Non-pigmented ciliary epithelial cell (primary cell): ENCODE measurements at regions not wholly inside any gene's neighbourhood (a gene's known extent, or its start where the extent isn't known, plus 50 kb on each side); places are given as distances from the start of the nearest gene placed in this dataset.

Experiments
- DNase-seq: peaks from one replicate; pipeline ENCODE4 v3.0.0-alpha.2; 2010; ENCODE audit warnings: low read depth

DNA sequence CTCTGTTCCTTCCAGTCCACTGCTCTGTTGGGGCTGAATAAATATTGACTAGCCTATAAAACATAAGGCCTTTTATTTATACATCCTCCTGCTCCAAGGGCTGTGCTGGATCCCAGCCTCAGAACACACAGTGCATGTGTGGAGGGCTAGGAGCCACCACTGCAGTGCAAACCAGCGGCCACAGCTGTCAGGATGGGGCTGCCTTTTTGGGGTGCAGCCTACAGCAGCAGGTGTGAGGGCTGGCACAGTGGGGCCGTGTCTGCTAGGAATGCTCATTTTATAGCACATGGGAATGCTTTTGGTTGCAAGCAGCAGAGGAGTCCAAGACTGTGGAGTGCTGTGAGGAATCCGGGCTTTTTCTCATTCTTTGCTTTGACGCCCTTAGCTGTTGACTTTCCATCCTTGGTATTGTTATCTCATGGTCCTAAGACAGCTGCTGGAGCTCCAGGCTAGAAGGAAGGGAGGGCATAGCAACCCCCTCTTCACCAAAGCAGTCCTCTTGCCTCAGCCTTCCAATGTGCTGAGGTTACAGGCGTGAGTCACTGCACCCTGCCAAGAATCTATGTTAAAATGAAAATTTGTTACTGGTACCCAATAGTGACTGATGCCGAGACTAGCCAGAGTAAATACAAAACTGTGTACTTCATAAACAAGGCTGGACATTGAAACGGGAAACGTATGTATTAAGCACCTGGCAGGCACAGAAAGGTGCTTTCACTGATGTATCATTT, 334.3 kb upstream of the GATB start:
- peak; percentile 36 for DNase-seq

DNA sequence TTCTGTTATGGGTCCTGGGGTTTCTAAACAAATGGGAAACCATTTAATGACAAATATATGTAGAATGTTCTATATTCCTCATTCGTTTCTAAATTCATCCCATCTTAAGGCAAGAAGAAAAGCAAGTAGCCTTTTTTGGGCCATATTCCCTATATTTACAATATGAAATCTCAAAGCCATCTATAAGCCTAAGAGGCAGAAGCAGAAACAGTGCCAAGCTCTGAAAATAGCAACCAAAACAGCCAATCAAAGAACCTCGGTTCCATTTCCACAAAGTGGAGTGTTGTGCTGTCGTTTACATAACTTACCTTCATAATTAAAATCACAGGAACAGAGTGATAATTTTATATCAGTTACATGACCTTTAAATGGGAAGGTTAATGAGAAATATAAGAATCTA, 330.6 kb upstream of the GATB start:
- DNase-seq, result no peak

DNA sequence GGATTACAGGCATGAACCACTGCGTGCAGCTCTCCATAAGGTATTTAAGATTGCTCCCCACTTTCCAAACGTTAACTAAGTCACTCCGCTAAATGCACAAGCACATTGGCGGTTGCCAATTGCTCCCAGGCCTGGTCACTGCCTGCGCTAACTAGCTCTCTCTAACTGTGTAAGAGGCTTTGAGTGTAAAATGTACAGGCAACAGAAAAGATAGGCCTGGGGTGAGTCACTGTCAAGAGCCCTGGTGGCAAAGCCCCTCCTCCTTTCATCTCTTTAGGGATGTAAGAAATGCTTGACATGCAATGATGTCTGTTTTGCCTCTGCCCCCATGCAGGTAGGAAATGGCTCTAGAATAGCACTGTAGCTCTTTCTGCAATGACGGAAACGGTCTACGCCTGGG, 329.7 kb upstream of the GATB start:
- peak; percentile 47 for DNase-seq

DNA sequence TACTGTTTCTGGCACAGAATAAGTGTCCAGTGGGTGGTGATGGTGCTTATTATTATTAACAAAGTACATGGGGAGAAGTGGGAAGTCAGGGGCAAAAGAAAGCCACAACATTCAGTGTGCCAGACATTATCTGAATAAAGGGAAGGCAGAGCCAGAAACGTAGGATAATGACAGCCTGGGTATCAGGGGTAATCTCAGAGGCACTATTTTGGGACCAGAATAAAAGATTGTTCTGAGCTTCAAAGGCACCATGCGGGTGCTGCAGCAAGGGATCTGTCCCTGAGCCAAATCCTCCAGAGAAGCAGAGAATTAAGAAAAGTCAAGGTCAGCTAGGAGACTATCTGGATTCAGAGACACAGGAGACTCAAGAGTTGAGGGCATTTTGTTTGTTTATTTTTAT, 328.8 kb upstream of the GATB start:
- DNase-seq, result no peak

DNA sequence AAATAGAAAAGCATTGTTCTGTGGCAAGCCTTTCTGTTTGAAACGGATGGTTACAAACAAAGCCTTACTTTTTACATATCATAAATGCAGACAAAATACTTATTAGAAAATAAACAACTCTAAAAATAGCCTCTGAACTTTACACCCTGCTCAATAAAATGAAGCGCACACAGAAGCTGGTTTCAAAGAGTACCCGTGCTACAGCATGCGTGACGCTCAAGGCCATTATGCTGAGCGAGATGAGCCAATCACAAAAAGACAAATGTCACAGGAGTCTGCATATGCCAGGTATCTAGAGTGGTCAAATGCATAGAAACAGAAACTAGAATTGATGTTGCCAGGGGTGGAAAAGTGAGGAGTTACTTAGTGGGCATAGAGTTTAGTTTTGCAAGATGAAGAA, 326.5 kb upstream of the GATB start:
- DNase-seq, result no peak

DNA sequence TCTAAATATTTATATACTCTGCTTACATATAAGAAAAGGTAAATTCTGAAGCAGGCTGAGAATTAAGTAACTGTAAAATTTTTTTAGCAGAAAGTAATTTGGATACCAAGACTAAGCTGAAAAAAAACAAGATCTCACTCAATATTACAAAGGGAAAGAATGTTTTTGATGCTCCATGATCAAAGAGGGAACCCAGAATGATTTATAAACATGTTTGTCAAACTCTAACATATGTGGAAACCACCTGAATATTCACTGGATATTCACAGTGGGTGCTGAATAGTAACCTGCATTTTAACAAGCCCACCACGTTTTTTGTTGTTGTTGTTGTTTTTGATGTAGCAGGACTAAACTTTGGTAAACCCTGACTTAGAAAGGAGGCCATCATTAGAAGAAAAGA, 324.9 kb upstream of the GATB start:
- no peak for DNase-seq

DNA sequence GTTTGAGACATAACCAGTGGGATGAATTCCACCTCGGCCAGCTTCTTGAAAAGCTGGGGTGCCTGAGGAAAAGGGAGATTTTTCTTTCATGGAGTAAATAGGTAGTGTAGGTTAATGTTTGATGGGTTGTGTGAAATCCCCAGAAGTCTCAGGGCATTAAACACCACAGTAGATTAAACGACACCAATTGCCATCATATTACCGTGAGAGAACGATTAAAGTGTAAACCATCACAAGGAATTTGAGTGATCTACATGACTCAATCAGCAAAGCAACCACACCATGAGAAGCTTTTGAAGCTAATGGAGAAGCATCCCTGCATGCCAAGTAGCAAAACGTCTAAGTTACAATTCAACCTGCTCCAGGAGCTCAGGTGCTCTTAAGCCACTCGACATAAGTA, 322.5 kb upstream of the GATB start:
- DNase-seq, result no peak

DNA sequence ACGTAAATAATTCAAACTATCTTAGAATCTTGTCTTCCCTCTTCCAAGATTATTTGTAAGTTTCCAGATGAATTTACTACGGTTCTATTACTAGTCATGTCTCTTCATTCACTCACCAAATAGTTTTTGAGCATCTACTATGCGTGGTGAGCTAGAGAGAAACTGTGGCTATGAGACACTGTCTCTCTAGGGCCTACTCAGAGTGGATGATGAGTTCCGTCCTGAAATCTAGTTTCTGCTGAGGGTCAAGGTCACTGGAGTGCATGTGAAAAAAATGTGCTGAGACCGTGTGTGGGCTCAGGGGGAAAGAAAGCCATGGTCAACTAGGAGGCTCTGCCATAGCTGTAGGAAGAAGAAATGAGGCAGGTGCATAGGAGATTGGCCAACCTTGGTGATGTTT, 320.2 kb upstream of the GATB start:
- DNase-seq, result no peak

DNA sequence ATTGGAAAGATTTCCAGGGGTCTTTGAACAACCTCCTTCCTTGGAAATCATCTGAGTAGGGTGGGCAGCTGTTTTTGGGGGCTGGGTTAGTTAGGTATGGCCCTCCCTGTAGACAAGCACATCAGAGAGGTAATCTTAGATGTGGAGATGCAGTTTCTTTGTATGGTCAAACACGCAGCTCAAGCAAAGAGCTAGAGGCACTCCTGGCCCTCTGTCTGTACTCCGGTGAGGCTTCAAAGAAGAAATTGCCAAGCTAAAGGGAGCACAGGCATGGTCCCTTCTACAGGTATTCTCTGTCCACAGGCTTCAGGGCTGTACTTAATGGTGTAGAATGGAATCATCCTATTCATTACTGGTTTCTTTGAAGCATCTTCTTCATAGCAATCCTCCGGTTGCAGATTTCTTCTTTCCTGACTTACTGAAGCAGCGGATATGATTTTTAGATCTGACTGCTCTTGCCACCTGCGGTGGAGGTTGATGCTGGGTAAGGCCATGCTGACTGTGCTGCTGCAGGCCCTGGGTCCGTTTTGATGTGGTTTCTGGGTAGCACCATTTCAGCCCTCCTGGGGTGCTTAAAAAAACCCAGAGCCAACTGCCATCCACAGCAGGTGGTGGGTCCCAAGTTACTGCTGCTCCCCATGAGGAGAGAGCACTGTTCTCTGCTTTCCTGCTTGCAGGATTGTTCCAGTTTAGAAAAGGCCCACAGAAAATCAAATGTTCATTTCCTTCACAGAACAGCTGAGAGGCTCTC, 318.9 kb upstream of the GATB start:
- no peak for DNase-seq

DNA sequence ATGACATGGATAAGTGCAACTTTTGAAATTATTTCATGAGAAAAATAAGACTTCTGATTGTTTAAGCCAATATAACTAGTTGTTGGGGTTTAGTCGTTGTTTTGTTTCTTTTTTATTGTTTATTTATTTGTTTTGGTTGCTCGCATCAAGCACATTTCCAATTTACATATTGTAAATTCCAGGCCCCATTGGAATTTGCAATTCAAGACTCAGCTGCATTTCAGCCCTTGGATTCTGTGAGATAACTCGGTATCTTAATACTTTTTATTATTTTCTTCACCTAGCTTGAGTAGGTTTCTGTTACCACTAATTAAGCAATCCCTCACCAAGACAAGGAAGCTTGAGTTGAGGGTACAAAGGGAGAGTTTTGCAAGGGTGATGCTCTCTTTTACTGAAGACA, 318.3 kb upstream of the GATB start:
- no peak for DNase-seq

DNA sequence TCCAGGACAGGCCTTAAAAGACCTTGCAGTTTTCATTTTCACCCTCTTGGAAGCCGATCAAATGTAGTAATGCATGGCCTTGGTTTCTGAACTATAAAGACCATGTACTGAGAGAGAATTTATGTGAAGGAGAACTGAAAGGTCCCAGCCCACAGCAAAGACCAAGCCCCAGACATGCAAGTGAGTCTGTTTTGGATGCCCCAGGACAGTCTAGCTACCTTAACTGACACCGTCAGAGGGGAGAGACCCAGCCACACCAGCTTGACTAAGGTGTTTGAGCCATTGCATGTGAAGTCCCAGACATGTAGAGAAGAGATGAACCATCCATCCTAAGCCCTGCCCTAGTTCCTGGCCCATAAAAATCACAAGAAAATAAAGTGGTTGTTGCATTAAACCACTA, 316.8 kb upstream of the GATB start:
- no peak for DNase-seq

DNA sequence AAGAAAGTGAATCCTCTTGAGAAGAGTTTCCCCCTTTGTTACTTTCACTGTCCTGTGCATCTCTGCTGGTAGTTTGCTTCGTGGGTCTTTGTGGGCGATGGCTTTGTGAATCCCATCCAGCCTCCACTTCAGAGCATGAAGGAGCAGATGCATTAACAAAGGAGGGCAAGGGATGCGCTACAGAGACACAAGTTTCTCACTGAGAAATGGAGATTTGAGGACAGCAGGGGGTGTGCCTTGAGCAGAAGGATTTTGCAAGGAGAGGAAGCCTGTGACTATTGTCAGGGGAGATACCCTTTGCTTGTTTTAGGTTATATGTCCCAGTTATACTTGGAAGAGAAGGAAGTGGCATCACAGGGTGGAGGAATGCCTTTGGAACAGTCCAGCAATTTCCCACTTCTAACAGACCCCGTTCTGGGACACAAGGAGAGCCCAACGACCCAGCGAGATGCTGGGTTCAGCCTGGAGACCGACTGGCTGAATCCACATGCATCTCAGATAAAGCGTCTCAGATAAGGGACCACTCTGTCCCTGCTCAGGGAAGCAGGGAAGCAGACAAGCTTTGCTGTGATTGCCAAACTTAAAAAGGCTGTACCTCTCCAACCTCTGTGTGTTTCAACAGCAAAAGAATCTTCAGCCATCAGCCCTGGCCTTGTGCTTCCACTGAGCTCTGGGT, 314.6 kb upstream of the GATB start:
- DNase-seq, result no peak

DNA sequence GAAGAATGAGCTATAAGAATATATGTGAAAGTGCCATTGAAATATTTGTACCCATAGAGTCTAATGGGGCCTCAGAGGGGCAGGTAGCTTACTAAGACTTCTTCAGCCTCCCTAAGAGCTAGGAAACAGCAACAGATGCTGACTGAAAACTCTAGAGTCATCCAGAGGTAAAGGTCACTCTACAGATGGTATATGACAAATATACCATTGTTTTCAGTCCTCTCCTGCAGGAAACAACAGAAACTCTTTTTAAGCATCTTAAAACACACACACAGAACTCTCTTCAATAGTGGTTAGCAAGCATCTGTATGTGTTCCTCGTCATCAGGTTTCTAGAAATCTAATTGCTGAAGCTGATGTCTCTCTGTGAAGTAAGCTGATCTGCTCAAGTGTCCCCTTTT, 313.8 kb upstream of the GATB start:
- DNase-seq, result no peak

DNA sequence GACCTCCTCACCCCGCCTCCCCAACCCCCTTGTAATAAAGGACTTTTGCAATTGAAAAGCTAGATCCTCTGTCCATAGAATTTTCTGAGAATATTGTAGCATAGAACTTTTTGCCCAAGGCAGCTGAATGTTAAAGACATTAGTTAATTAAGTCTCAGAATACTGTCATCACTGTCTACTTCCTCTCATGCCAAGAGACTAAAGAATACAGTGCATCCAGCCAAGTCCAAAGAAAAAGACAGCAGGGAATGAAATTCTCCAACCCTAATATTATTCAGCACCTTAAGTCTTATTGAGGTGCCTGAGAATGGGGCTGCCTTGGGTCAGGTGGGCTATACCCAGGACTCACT, 313.3 kb upstream of the GATB start:
- DNase-seq, result no peak

DNA sequence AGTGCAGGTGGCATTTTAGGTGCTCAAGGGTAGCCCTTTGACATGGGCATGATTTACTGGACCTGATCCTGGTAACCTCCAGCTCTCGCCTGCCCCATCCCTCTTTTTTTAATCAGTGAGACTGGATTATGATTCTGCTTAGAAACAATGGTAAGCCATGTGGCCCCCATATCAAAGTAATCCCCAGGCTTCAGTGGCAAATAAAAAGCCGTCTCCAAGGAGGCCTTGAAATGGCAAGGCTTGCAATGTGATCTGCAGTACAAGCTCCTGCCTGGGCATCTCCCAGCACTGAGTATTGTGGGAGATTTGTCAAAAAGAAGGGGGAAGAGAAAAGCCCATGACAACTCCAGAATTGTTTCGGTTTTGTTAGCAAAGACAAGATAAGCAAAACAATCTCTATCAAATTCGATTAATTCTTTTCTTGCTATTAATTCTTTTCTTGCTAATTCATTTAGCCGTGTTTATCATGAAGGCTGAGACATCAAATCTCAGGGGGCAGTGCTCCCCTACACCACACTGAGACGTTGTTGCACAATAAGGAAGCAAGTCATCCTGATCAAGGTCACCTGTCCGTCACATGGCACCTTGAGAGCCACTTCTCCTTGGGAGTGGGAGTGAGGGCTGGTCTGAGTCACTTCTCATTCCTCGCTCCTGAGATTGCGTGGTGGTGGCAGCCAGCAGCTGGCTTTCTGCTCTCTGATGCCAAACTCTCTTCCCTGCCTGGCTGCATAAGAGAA, 312.7 kb upstream of the GATB start:
- DNase-seq, result no peak

DNA sequence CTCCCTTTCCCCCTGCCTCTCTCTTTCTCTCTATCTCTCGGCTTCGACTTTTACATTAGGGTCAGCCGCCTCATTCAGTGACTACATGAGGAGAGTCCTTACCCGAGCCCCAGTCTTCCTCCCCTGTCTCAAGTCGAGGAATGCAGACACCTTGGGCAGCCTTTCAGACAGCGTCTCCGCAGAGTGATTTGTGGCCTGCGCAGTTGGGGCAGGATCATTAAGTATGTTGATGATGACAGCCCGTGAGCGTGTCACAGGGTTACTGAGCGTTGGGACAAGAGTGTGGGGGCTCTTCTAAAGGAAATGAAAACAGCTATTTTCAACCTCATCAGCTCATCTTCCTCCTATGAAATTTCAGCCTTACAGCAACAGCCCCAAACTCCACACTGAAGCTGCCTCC, 312.1 kb upstream of the GATB start:
- DNase-seq, result no peak

DNA sequence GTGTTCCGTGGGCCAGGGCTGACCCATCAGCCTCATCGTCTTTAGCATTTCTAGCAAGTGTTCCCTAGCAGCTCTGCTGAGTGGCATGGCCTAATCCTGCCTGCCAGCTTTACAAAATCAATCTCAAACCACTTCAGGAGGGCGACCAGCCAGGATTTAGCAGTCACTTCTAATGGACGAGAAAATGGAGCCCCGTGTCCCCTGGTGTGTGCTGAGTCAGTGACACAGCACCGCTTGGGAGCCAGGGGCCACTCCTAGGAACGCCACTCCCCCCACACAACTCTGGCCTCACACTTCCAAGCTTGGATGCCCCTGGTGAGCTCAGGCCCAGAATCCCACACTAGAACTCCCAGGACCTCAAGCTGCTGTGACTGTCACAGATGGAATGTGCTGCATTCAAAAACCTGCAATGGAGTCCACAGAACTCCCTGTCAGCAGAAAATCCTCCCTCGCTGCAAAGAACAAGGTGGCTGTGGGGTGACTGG, 311.2 kb upstream of the GATB start:
- no peak for DNase-seq

DNA sequence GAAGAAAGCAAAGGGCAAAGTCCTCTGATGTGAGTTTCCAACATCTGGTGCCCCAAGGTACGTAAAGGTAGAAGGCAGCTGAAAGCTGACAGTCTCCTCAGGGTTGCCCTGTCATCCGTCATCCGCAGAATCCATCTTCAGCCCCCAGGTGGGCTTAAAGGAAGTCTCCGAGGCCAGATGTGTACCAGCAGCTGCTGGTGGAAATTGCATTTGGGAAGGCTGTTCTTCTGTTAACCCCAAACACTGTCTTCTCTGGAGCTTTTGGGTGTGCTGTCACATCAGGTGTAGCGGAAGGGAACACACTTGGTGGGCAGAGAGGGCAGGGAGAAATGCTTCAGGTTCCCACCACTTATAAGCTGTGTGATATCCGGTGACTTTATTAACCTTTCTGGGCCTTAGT, 310.0 kb upstream of the GATB start:
- no peak for DNase-seq

DNA sequence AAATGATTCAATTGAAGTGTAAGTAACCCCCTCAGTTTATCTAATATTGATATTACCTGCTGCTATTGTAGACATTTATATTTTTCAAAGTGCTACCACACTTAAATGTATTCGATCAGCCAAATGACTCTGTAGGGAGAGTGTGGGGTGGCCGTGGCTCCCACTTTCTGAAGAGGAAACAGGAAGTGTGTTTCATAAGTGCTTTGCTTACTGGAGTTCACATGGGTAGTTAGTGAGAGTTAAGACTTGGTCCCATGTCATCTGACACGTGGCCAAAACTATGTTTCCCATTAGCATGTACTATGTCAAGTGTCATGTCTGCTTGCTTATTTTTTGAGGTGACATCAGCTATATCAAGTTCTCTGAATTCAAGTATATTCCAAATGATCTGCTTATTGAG, 308.1 kb upstream of the GATB start:
- DNase-seq, result no peak

DNA sequence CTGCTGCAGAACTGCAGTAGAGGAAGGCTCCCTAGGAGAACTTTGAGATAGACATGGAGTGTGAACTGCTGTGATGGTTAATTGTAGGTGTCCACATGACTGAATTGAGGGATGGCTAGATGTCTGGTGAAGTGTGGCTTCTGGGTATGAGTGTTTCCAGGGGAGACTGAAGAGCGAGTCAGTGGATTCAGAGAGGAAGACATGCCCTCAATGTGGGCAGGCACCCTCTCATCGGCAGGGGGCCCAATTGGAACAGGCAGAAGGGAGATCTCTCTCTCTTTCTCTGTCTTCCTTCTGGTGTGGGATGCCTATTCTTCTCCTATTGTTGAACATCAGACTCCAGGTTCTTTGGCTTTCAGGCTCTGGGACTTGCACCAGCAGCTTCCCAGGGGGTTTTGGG, 304.7 kb upstream of the GATB start:
- no peak for DNase-seq

DNA sequence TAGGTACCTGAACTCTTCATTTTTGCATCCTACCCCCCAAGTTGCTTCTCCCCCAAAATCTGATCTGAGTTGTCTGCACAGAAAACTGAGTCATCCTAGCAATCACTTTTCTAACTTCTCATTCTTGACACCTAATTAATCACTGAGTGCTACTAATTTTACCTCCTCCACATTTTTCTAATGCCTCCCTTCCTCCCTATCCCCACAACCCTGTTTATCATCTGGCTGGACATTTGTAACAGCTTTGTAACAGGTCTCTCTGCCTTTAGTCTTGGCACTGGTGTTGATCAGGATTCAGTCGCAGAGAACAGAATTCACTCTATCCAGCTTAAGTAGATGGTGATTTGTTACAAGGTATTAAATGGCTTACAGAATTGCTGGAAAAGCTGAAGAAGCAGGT, 303.9 kb upstream of the GATB start:
- DNase-seq, result no peak

DNA sequence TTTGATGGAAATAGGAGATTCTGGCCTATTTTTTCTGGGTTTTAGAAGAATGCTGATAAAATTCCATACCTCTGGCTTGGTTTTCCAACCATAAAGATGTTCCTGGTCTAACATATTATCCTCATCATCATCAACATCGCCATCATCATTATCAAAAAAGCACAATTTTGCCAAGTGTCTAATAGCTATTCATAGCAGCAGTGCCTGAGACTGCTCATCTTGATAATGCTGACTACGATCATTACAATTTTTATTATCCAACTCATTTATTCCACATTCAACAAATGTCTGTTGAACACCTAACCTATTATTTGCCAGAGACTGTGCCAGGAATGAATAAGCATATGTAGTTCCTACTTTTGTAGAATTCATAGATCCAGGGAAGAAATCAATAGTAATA, 303.5 kb upstream of the GATB start:
- DNase-seq, result no peak
